ENCODE measurements at regions not wholly inside any gene's neighbourhood (a gene's known extent, or its start where the extent isn't known, plus 50 kb on each side); places are given as distances from the start of the nearest gene placed in this dataset.

DNA sequence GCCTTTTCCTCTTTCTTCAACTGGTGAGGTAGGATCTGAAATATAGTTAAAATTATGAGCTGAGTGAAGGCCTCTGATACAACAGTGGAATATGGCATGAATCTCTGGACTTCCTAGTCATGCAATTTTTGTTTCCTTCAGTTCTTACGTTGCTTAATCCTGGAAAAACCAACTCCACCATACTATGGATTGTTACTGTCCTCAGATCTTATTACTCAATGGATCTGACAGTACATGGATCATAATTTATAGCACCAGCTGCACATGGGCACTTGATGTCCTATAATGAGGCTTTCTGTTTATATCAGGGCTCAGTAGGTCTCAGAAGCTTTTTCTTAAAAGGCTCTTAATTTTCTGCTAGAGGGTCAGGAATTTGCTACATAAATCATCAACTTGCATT, 1341.0 kb upstream of the EYS start (continued):
- TF ChIP-seq DIDO1 (tag; IDR thresholded peaks at IDR 0.05; ENCODE audit: low read depth) (no peak), EZH2 (IDR thresholded peaks at IDR 0.05; ENCODE audit: borderline replicate concordance, low read depth, low read length) (no peak), XRCC3 (IDR thresholded peaks at IDR 0.05) (no peak), RBM39 (optimal IDR thresholded peaks at IDR 0.05; ENCODE audit: low read depth, low read length) (no peak), KLF1 (tag; IDR thresholded peaks at IDR 0.05) (no peak), NONO (IDR thresholded peaks at IDR 0.05; ENCODE audit: low read depth in 2 of 2, low read length in 1 of 2) (no peak), DPF2 (IDR thresholded peaks at IDR 0.05) (no peak)
- TF ChIP-seq, protein P1, sequence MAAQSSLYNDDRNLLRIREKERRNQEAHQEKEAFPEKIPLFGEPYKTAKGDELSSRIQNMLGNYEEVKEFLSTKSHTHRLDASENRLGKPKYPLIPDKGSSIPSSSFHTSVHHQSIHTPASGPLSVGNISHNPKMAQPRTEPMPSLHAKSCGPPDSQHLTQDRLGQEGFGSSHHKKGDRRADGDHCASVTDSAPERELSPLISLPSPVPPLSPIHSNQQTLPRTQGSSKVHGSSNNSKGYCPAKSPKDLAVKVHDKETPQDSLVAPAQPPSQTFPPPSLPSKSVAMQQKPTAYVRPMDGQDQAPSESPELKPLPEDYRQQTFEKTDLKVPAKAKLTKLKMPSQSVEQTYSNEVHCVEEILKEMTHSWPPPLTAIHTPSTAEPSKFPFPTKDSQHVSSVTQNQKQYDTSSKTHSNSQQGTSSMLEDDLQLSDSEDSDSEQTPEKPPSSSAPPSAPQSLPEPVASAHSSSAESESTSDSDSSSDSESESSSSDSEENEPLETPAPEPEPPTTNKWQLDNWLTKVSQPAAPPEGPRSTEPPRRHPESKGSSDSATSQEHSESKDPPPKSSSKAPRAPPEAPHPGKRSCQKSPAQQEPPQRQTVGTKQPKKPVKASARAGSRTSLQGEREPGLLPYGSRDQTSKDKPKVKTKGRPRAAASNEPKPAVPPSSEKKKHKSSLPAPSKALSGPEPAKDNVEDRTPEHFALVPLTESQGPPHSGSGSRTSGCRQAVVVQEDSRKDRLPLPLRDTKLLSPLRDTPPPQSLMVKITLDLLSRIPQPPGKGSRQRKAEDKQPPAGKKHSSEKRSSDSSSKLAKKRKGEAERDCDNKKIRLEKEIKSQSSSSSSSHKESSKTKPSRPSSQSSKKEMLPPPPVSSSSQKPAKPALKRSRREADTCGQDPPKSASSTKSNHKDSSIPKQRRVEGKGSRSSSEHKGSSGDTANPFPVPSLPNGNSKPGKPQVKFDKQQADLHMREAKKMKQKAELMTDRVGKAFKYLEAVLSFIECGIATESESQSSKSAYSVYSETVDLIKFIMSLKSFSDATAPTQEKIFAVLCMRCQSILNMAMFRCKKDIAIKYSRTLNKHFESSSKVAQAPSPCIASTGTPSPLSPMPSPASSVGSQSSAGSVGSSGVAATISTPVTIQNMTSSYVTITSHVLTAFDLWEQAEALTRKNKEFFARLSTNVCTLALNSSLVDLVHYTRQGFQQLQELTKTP (IDR thresholded peaks at IDR 0.05; ENCODE audit: low read depth in 1 of 2, partially characterized antibody in 2 of 2), result no peak
- TF ChIP-seq, protein P2, sequence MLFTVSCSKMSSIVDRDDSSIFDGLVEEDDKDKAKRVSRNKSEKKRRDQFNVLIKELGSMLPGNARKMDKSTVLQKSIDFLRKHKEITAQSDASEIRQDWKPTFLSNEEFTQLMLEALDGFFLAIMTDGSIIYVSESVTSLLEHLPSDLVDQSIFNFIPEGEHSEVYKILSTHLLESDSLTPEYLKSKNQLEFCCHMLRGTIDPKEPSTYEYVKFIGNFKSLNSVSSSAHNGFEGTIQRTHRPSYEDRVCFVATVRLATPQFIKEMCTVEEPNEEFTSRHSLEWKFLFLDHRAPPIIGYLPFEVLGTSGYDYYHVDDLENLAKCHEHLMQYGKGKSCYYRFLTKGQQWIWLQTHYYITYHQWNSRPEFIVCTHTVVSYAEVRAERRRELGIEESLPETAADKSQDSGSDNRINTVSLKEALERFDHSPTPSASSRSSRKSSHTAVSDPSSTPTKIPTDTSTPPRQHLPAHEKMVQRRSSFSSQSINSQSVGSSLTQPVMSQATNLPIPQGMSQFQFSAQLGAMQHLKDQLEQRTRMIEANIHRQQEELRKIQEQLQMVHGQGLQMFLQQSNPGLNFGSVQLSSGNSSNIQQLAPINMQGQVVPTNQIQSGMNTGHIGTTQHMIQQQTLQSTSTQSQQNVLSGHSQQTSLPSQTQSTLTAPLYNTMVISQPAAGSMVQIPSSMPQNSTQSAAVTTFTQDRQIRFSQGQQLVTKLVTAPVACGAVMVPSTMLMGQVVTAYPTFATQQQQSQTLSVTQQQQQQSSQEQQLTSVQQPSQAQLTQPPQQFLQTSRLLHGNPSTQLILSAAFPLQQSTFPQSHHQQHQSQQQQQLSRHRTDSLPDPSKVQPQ (CRISPR knock-in tag; IDR thresholded peaks at IDR 0.05; ENCODE audit: borderline replicate concordance), result no peak

Data from K562 (cell line).